GM10266 (cell line): ENCODE measurements at regions not wholly inside any gene's neighbourhood (a gene's known extent, or its start where the extent isn't known, plus 50 kb on each side); places are given as distances from the start of the nearest gene placed in this dataset.
"Not testable (repeated sequence)": the region's sequence is repeated elsewhere in the genome, so short reads cannot be mapped to it uniquely, and the experiment has no call there.

Experiments used
- DNase-seq: peaks from one replicate; pipeline ENCODE4 v3.0.0; 2012; ENCODE audit errors: extremely low spot score
- CTCF ChIP-seq: IDR thresholded peaks from 2 replicates; pipeline ENCODE4 v1.5.1; 2012; ENCODE audit warnings: mild to moderate bottlenecking, low read depth; ENCODE audit not compliant: control insufficient read depth, insufficient read depth; ENCODE audit errors: missing control alignments

GRCh38 chr10:60594476-60595051 lies 183.7 kb upstream of the CDK1 start:
- DNase-seq: no peak
- no peak for TF ChIP-seq CTCF

- TF ChIP-seq CTCF: no peak
- no peak for DNase-seq
Observed at GRCh38 chr10:60591119-60591518, 187.2 kb upstream of the CDK1 start.

- no peak for DNase-seq
- TF ChIP-seq CTCF: no peak
Observed at GRCh38 chr10:60589376-60589775, 188.9 kb upstream of the CDK1 start.

GRCh38 chr10:60581782-60582181 lies 192.1 kb upstream of the ANK3 start:
- DNase-seq: not testable (repeated sequence)

GRCh38 chr10:60578217-60578616 lies 188.5 kb upstream of the ANK3 start:
- TF ChIP-seq CTCF: no peak
- no peak for DNase-seq

GRCh38 chr10:60576130-60577069 lies 186.7 kb upstream of the ANK3 start:
- DNase-seq: no peak
- no peak for TF ChIP-seq CTCF

- DNase-seq: no peak
- TF ChIP-seq CTCF: no peak
Observed at GRCh38 chr10:60575105-60575504, 185.4 kb upstream of the ANK3 start.
